Body of pancreas (tissue), 4 donors: ENCODE measurements at regions not wholly inside any gene's neighbourhood (a gene's known extent, or its start where the extent isn't known, plus 50 kb on each side); places are given as distances from the start of the nearest gene placed in this dataset.

Experiments
- ATAC-seq: fragments of 150-250 bp; one replicate; pipeline ENCODE4 v1.9.1; 2016
- DNase-seq, 4 donors: peaks; one replicate each; pipeline ENCODE4 v3.0.0-alpha.2; 2019
- H3K27ac ChIP-seq, 4 donors: fragments of 200-600 bp; sonication (generic); 1 replicate in 3 of 4; 2 replicates in 1 of 4; pipeline versions ENCODE4 v1.5.1 to v1.6.1; 2016 to 2019; ENCODE audit warnings: mild to moderate bottlenecking in 1 of 4, mixed read lengths in 1 of 4, moderate library complexity in 1 of 4
- H3K27me3 ChIP-seq, 2 donors: fragments of 200-600 bp; sonication (generic); one replicate each; pipeline ENCODE4 v1.6.0; 2016; ENCODE audit warnings: mild to moderate bottlenecking in 1 of 2
- H3K36me3 ChIP-seq, 2 donors: fragments of 200-600 bp; sonication (generic); replicated peaks in 1 of 2; 2 replicates each; pipeline ENCODE4 v1.5.1; 2016; ENCODE audit warnings: low read depth in 2 of 2; ENCODE audit not compliant: insufficient read depth in 1 of 2
- H3K4me1 ChIP-seq: fragments of 200-600 bp; sonication (generic); one replicate; pipeline ENCODE4 v1.6.0; 2016
- H3K4me3 ChIP-seq, 2 donors: fragments of 200-600 bp; sonication (generic); 1 replicate in 1 of 2; 2 replicates in 1 of 2; pipeline ENCODE4 v1.5.1; 2016 to 2019
- H3K9me3 ChIP-seq, 3 donors: fragments of 200-600 bp; sonication (generic); 1 replicate in 2 of 3; 2 replicates in 1 of 3; pipeline ENCODE4 v1.5.1; 2016
- POLR2A ChIP-seq, 3 donors: fragments of 450-650 bp; IDR thresholded peaks; one replicate each; pipeline ENCODE4 v1.6.1; 2016; ENCODE audit warnings: antibody characterized with exemption in 3 of 3, mild to moderate bottlenecking in 2 of 3
- WGBS, 2 donors: methylation state at CpG; one replicate each; pipeline ENCODE4 v1.1.5; 2017; 5-methylcytosine and 5-hydroxymethylcytosine counted together
- intact Hi-C: fragments of 100-400 bp; cut with DNase I; formaldehyde crosslinking; loops from one replicate; pipeline ENCODE4 v1.15.1; 2023
- TF ChIP-seq, protein P1 (sequence below), 7 experiments: fragments of 450-650 bp in 4 of 7; fragments of 200-600 bp in 3 of 7; sonication (generic) in 3 of 7; IDR thresholded peaks; one replicate each; pipeline ENCODE4 v1.5.1; 2016 to 2019; ENCODE audit warnings: antibody characterized with exemption in 7 of 7

DNA sequence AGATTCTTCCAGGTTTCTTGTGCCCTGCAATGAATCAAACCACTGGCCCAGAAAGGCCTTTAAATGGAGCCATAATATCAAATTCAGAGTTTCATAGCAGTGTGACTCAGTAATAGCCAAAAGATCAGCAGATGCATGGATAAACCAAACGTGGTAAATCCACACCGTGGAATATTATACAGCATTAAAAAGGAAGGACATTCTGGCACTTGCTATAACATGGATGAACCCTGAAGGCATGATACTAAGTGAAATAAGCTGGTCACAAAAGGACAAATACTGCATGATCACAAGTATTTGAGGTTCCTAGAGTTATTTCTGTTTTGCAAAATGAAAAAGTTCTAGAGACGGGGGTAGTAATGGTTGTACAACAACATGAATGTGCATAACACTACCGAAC is 140.1 kb downstream of the TOMM20 start:
- TF ChIP-seq POLR2A (IDR thresholded peaks at IDR 0.05), result no peak
- TF ChIP-seq, protein P1, sequence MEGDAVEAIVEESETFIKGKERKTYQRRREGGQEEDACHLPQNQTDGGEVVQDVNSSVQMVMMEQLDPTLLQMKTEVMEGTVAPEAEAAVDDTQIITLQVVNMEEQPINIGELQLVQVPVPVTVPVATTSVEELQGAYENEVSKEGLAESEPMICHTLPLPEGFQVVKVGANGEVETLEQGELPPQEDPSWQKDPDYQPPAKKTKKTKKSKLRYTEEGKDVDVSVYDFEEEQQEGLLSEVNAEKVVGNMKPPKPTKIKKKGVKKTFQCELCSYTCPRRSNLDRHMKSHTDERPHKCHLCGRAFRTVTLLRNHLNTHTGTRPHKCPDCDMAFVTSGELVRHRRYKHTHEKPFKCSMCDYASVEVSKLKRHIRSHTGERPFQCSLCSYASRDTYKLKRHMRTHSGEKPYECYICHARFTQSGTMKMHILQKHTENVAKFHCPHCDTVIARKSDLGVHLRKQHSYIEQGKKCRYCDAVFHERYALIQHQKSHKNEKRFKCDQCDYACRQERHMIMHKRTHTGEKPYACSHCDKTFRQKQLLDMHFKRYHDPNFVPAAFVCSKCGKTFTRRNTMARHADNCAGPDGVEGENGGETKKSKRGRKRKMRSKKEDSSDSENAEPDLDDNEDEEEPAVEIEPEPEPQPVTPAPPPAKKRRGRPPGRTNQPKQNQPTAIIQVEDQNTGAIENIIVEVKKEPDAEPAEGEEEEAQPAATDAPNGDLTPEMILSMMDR (IDR thresholded peaks at IDR 0.05), result no peak
- Histone ChIP-seq H3K36me3 (no peaks in the 10 kb centered on the region), H3K4me3 (no peak overlapping the region), H3K27me3 (no peaks in the 10 kb centered on the region), H3K9me3 (no peaks in the 10 kb centered on the region), H3K4me1 (peaks cover 30% of the 10 kb centered on the region), H3K27ac (peak overlapping the region in 3 of 4 donors; percentile 69 to 91 (median 86))
- intact Hi-C loops, result no loop called here
- DNase-seq, result no peak
- 86 to 93% methylated on average over 4 of the region's 4 CpGs for WGBS, 2 donors
- no peak for ATAC-seq

DNA sequence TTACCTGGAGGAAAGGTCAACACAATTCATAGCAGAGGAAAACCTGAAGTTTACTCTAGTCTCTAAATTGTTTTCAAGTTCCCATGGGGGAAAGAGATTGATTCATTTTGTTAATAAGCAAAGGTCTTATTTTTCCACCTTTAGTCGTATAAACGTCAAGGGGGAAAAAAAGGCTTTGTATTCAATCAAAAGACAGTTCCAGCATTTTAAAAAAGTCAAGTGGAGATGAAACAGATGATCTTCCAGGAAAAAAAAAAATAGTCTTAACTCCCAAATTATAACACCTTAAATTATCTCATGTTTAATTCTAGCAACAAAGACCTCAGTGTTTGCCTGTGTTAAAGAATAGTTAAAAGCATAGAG is 140.5 kb downstream of the TOMM20 start:
- 40 to 57% methylated on average over 2 of the region's 2 CpGs for WGBS, 2 donors
- H3K4me3 ChIP-seq, result no peak overlapping the region
- DNase-seq (no peak), ATAC-seq (no peak)
- H3K4me1 ChIP-seq, result peaks cover 30% of the 10 kb centered on the region
- no peaks in the 10 kb centered on the region for H3K36me3 ChIP-seq
- H3K27ac ChIP-seq, result peak overlapping the region; percentile 41 to 91 (median 78)
- H3K27me3 ChIP-seq, result no peaks in the 10 kb centered on the region
- no peaks in the 10 kb centered on the region for H3K9me3 ChIP-seq
- intact Hi-C loops, result no loop called here
- no peak for TF ChIP-seq POLR2A (IDR thresholded peaks at IDR 0.05)
- TF ChIP-seq, protein P1 (IDR thresholded peaks at IDR 0.05), result no peak

- intact Hi-C loops, result no loop called here
- ATAC-seq, result peak; percentile 84
Measured at GRCh38 chr1:234987415-234988154, 141.1 kb downstream of the TOMM20 start.

DNA sequence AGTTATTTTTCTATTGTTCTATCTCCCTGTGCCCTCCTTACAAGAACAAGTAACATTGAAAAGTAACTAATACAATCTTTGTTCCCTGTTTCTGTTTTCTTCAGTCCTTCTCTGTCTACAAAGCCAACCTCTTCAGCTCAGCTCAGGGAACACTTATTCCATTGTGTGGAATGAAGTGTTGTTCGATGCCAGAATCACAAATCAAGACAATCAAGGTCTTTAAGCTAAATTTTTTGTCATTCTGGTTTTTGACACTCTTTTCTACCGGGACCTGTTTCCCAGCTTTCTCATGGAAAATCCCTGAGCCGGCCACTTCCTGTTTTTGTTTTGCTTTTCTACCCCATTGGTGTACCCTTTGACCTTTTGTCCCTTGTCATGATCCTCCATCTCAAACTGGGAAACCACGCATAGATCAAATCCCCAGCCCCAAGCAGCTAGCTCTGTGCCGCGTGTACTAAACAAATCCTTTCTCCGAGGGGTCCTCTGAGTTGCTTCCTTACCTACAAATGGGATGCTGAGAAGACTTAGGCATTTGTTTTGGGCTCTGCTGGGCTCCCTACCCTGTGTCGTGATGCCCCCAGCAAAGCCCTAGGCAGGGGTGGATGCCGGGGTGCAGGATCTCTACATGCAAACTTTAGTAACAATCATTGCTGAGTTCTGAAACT is 141.8 kb downstream of the TOMM20 start:
- Histone ChIP-seq H3K9me3 (no peaks in the 10 kb centered on the region), H3K4me3 (no peak overlapping the region), H3K36me3 (no peaks in the 10 kb centered on the region), H3K27me3 (no peaks in the 10 kb centered on the region), H3K27ac (peak overlapping the region; percentile 64 to 91 (median 78)), H3K4me1 (peaks cover 32% of the 10 kb centered on the region)
- peak; percentile 43 for ATAC-seq
- DNase-seq, result no peak
- TF ChIP-seq POLR2A (IDR thresholded peaks at IDR 0.05), result no peak
- TF ChIP-seq, protein P1 (IDR thresholded peaks at IDR 0.05), result no peak
- WGBS, 2 donors, result 51 to 55% methylated on average over 9 of the region's 9 CpGs
- intact Hi-C loops, result no loop called here

More at GRCh38 chr1:234987415-234988154, 141.1 kb downstream of the TOMM20 start:
- Histone ChIP-seq H3K27ac (peak overlapping the region; percentile 64 to 91 (median 78)), H3K9me3 (no peaks in the 10 kb centered on the region), H3K4me3 (no peak overlapping the region), H3K4me1 (peaks cover 30% of the 10 kb centered on the region), H3K27me3 (no peaks in the 10 kb centered on the region), H3K36me3 (no peaks in the 10 kb centered on the region)
- 30 to 42% methylated on average over 14 of the region's 14 CpGs for WGBS, 2 donors
- peak in 2 of 3 donors; percentile 15 to 29 for TF ChIP-seq POLR2A (IDR thresholded peaks at IDR 0.05)
- TF ChIP-seq, protein P1 (IDR thresholded peaks at IDR 0.05), result peak in 1 of 7 experiments; percentile 12
- peak; percentile 70 to 82 (median 76) for DNase-seq
